ENCODE measurements at regions not wholly inside any gene's neighbourhood (a gene's known extent, or its start where the extent isn't known, plus 50 kb on each side); places are given as distances from the start of the nearest gene placed in this dataset.

DNA sequence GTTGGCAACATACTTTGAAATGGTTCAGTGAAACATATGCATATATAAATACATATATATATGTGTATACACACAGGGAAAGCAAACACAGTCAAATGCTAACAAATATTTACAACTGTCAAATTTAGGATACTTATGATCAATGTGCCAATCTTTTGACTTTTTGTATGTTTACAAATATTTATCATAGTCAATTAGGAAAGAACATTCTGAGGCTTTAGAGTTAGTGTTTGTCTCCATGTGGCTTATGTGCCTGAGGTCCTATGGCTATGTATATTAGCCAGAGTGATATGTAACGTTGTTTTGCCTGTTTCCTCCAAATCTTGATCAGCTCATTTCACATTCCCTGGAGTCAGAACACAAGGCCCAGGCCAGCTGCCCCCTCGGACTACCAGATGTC is 126.5 kb upstream of the MAN1A1 start:
- POLR2A ChIA-PET: no interaction called here
- Histone ChIP-seq H3K27me3 (ENCODE audit: insufficient read depth) (no peaks in the 10 kb centered on the region), H3K27ac (ENCODE audit: low read depth in 2 of 2, low read length in 1 of 2) (no peak overlapping the region), H2AFZ (ENCODE audit: low read depth) (no peak overlapping the region), H3F3A (replicated peaks; ENCODE audit: insufficient read depth) (no peaks in the 10 kb centered on the region), H3K9ac (no peak overlapping the region), H4K20me1 (ENCODE audit: insufficient read depth) (no peaks in the 10 kb centered on the region), H3K9me2 (no peaks in the 10 kb centered on the region), H3K79me2 (ENCODE audit: insufficient read depth) (no peaks in the 10 kb centered on the region), H3K4me2 (no peak overlapping the region), H3K4me3 (ENCODE audit: low read depth in 2 of 2, low read length in 1 of 2) (no peak overlapping the region), H3K9me3 (no peaks in the 10 kb centered on the region), H3K4me1 (ENCODE audit: control insufficient read depth in 1 of 2, insufficient read depth in 2 of 2, low read depth in 1 of 2, low read length in 1 of 2) (peaks cover 0 to 4% of the 10 kb centered on the region in 2 experiments; a peak in 2 of 4 replicates), H3K36me3 (replicated peaks in 1 of 2; ENCODE audit: control insufficient read depth in 1 of 2, insufficient read depth in 2 of 2, low read length in 1 of 2) (no peaks in the 10 kb centered on the region)
- DNase-seq: no peak
- TF ChIP-seq TCF12 (IDR thresholded peaks at IDR 0.05): no peak
- TF ChIP-seq ELF1 (IDR thresholded peaks at IDR 0.05): no peak
- TF ChIP-seq, protein P1, sequence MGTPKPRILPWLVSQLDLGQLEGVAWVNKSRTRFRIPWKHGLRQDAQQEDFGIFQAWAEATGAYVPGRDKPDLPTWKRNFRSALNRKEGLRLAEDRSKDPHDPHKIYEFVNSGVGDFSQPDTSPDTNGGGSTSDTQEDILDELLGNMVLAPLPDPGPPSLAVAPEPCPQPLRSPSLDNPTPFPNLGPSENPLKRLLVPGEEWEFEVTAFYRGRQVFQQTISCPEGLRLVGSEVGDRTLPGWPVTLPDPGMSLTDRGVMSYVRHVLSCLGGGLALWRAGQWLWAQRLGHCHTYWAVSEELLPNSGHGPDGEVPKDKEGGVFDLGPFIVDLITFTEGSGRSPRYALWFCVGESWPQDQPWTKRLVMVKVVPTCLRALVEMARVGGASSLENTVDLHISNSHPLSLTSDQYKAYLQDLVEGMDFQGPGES (IDR thresholded peaks at IDR 0.05; ENCODE audit: low read depth, low read length): no peak
- TF ChIP-seq, protein P2, sequence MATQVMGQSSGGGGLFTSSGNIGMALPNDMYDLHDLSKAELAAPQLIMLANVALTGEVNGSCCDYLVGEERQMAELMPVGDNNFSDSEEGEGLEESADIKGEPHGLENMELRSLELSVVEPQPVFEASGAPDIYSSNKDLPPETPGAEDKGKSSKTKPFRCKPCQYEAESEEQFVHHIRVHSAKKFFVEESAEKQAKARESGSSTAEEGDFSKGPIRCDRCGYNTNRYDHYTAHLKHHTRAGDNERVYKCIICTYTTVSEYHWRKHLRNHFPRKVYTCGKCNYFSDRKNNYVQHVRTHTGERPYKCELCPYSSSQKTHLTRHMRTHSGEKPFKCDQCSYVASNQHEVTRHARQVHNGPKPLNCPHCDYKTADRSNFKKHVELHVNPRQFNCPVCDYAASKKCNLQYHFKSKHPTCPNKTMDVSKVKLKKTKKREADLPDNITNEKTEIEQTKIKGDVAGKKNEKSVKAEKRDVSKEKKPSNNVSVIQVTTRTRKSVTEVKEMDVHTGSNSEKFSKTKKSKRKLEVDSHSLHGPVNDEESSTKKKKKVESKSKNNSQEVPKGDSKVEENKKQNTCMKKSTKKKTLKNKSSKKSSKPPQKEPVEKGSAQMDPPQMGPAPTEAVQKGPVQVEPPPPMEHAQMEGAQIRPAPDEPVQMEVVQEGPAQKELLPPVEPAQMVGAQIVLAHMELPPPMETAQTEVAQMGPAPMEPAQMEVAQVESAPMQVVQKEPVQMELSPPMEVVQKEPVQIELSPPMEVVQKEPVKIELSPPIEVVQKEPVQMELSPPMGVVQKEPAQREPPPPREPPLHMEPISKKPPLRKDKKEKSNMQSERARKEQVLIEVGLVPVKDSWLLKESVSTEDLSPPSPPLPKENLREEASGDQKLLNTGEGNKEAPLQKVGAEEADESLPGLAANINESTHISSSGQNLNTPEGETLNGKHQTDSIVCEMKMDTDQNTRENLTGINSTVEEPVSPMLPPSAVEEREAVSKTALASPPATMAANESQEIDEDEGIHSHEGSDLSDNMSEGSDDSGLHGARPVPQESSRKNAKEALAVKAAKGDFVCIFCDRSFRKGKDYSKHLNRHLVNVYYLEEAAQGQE (IDR thresholded peaks at IDR 0.05; ENCODE audit: low read depth, low read length): no peak
- no peak for TF ChIP-seq SIN3A (IDR thresholded peaks at IDR 0.05; ENCODE audit: borderline replicate concordance, low read depth, low read length)
- TF ChIP-seq, protein P3, sequence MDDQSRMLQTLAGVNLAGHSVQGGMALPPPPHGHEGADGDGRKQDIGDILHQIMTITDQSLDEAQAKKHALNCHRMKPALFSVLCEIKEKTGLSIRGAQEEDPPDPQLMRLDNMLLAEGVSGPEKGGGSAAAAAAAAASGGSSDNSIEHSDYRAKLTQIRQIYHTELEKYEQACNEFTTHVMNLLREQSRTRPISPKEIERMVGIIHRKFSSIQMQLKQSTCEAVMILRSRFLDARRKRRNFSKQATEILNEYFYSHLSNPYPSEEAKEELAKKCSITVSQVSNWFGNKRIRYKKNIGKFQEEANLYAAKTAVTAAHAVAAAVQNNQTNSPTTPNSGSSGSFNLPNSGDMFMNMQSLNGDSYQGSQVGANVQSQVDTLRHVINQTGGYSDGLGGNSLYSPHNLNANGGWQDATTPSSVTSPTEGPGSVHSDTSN (IDR thresholded peaks at IDR 0.05): no peak
- no peak for TF ChIP-seq NRF1 (IDR thresholded peaks at IDR 0.05; ENCODE audit: low read depth, low read length)
- TF ChIP-seq TAF1 (IDR thresholded peaks at IDR 0.05; ENCODE audit: borderline replicate concordance, low read depth, low read length): no peak
- TF ChIP-seq, protein P4, sequence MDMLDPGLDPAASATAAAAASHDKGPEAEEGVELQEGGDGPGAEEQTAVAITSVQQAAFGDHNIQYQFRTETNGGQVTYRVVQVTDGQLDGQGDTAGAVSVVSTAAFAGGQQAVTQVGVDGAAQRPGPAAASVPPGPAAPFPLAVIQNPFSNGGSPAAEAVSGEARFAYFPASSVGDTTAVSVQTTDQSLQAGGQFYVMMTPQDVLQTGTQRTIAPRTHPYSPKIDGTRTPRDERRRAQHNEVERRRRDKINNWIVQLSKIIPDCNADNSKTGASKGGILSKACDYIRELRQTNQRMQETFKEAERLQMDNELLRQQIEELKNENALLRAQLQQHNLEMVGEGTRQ (IDR thresholded peaks at IDR 0.05; ENCODE audit: borderline replicate concordance, low read depth, low read length): no peak
- TF ChIP-seq RFX5 (IDR thresholded peaks at IDR 0.05; ENCODE audit: low read length): no peak
- TF ChIP-seq FOXJ3 (CRISPR knock-in tag; IDR thresholded peaks at IDR 0.05): no peak
- TF ChIP-seq NFIC (IDR thresholded peaks at IDR 0.05; ENCODE audit: borderline replicate concordance): no peak
- 50% methylated on average over 2 of the region's 2 CpGs for WGBS (ENCODE audit: low lambda C conversion rate)
- CTCF ChIA-PET: no interaction called here
